Activated naive CD4-positive, alpha-beta T cell treated with anti-CD3 and anti-CD28 coated beads, Interleukin-2, amount 50 U/mL, for 16 hours (primary cell): ENCODE measurements at regions not wholly inside any gene's neighbourhood (a gene's known extent, or its start where the extent isn't known, plus 50 kb on each side); places are given as distances from the start of the nearest gene placed in this dataset.

ENCODE experiments used
- DNase-seq: peaks from one replicate; pipeline ENCODE4 v3.0.0-alpha.2; 2020

DNA sequence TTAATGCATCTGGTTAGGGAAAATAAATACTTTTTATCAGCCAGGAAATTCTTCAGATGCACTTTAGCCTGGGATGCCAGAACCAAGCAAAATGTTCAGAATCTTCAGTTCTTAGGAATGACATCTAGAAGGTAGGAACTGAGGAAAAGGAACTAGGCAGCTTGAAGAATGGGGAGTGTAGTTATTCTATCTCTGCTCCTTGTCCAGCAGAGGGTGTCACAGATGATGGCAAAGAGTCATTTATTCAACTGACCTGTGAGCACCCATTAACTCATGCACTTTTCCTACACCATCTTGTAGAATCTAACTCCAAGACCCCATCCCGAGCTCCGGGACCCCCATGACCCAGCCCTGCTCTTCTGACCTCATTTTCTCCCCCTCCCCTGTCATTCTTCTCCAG is 122.1 kb upstream of the ISX start:
- DNase-seq = no peak

DNA sequence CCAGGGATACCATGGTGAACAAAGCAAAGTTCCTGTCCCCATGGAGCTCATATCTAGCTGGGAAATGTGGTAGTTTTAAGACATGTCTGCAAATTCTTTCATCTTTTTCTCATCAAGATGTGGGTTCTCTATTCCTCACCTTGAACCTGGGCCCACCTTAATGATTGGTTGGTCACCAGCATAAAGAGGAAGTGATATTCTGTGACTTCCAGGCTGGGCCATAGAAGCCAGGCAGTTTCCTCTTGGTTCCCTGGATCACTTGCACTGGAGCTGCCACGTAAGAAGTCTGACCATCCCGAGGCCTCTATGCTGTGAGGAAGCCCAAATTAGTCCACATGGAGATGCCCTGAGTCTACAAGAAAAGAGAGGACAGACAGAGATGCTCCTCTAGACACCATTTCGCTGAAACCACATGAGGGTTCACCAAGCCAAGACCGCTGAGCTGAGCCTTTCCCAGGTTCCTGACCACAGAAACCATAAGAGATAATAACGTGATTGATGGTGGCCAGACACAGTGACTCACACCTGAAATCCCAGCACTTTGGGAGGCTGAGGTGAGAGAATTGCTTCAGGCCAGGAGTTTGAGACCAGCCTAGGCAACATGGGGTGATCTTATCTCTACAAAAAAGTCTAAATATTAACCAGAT is 119.5 kb upstream of the ISX start:
- no peak for DNase-seq

- no peak for DNase-seq
These were observed 115.5 kb upstream of the ISX start for GRCh38 chr22:34950489-34950888.

DNA sequence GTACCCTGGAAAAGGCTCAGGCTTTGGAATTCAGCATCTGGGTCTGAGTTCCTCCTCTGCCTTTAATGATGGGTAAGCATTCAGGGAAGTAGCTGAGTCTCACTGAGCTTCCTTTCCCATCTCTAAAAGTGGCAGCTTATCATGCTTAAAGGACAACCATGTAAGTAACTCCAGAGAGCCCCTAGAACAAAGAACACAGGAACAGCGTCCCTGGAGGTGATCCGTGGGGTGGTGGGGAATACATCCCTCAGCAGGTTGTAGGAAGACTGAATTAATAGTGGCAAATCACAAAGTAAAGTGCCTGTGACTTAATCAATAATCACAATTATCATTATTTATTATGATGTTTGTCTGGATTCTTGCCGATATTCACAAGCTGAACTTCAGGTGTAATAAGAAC is 114.7 kb upstream of the ISX start:
- DNase-seq = no peak

GRCh38 chr22:34960005-34960404 is 106.0 kb upstream of the ISX start:
- DNase-seq = no peak

DNA sequence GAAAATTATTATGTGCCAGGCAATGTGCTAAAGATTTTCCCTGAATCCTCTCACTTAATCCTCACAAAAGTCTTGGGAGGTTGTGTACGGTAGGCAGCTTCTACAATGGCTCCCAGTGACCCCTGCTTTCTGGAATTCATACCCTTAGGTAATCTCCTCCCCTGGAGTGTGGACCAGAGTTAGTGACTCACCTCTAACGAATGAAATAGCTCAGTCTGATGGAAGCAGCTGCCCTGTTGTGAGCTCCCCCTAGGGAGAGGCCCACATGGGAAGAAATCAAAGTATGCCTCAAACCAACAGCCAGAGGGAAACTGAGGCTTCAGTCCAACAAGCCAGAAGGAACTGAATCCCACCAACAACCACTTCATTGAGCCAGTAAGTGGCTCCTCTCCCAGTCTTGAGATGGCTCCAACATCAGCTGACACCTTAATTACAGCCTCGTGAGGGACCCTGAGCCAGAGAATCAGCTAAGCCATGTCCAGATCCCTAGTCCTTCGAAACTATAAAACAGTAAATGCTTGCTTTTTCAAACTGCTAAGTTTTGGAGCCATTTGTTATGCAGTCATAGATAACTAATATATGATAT is 98.9 kb upstream of the ISX start:
- no peak for DNase-seq

DNA sequence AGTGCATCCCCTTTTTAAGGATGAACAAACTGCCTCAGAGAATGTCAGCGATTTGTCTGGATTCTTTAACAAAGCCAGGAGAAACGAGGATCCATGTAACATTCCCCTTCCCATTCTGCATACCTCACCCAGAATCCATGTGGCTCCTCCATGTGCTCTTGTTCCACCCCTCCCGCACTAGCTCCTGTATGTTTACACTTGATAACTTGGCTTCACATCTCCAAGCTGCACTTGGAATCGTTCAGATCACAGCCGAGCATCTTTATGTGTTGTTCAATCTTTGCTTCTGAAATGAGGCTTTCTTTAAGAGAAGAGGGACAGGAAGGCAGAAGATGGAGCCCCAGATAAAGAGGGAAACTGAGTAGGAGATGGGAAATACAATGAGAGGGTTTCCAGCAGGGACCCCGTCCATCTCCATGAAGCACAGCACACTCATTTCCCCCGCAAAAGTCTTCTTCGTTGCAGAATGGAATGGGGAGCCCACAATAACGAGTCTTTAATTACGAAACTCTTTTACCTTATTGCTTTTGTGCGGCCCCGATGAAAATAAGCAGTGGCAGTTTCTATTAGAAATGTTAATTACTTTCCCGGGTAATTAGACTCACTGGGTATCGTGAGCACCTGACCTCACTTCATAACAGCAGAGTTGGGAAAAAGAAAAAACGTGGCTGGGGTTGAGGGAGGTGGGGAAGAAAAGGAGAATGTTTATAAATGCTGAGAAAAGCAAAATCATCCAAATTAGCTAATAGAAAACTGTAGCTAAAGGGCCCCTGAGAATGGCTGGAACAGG is 96.8 kb upstream of the ISX start:
- no peak for DNase-seq

DNA sequence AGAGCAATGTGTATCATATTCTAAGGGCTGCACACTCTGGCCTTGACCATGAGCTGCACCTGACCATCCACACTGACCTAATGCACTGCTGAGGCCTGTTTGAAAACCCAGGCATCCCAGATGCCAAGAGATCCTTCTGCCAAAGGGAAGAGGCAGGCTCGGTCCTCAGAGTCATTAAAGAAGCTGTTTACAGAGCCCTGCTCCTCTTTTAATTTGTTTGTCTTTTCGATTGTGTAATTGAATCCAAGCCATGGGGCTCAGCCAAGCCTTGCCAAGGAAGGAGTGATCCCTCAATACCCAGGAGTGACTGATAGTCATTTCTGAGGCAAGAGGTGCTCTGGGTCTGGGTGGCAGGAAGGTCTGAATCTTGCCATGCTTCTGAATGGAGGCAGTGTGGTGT is 94.5 kb upstream of the ISX start:
- no peak for DNase-seq

GRCh38 chr22:34972191-34972897 is 93.6 kb upstream of the ISX start:
- DNase-seq = no peak

- no peak for DNase-seq
These were observed 92.9 kb upstream of the ISX start for GRCh38 chr22:34973016-34973415.

- DNase-seq = no peak
These were observed 92.0 kb upstream of the ISX start for GRCh38 chr22:34973926-34974325.

DNA sequence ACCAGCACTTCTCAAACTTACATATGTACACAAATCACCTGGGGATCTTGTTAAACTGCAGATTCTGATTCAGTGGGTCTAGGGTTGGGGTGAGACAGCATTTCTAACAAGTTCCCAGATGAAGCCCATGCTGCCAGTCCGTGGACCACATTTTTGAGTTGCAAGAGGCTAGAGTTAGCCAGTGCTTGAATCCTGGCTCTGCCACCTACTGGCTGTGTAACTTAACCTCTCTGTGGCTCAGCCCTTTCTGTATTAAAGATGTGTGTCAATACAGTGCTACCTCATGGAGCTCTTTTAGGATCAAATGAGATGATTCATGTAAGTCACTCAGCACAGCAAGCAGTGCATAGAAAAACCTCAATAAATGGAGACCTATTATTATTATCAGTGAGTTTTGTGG is 90.2 kb upstream of the ISX start:
- no peak for DNase-seq

DNA sequence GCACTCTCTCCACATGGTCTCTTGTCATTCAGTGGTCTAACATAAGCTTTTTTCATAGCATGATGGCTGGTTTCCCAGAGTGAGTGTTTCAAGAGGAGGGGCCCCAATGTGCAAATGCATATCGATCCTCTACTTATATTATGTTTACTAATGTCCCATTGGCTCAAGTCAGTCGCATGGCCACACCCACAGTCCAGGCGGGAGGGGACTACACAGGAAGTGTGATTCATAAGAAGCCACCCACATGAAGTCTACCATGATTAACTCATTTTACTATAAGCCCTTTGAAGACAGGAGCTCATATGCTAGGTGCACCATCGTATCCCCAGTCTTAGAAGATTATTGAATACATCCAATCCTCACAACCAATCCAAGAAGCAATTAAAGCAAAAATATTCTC is 89.5 kb upstream of the ISX start:
- no peak for DNase-seq

- DNase-seq = no peak
These were observed 89.1 kb upstream of the ISX start for GRCh38 chr22:34976886-34977285.

DNA sequence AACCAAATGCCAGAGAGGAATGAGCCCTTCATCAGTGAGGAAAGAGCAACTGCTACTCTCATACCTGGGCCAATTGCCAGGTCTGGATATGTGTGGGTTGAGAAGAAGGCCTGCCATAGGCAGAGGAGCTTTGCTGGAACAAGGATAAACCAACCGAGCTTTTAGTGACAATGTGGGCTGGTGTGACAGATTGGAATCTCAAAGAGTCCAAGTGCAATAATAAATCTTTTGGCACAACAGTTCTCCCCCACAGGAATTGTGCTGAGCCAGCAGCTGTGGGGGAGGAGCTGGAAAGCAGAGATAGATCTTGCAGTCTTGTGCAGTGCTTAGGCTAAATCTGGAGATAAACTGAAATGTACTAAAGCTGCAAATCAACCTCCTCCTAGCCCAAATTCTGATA is 79.4 kb upstream of the ISX start:
- DNase-seq = no peak

- no peak for DNase-seq
These were observed 73.3 kb upstream of the ISX start for GRCh38 chr22:34992672-34993071.

- no peak for DNase-seq
These were observed 72.4 kb upstream of the ISX start for GRCh38 chr22:34993548-34993947.

GRCh38 chr22:34997633-34998299 is 68.2 kb upstream of the ISX start:
- DNase-seq = no peak

DNA sequence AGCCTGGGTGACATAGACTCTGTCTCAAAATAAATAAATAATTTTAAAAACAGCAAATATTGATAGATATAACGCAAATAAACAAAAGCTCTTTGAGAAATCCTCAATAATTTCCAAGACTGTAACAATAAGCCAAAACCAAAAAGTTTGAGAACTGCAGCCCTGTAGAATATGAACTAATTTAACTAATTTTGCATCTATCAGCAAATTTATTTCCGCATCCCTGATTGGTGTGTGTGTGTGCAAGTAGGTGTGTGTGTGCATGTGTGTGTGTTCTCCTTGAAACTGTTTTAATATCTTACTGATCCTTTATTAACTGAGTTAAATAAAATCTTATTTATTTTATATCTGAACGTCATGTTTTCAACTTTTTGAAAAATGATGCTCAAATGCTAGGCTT is 67.0 kb upstream of the ISX start:
- DNase-seq = no peak

GRCh38 chr22:35008213-35008612 is 57.7 kb upstream of the ISX start:
- DNase-seq = no peak

GRCh38 chr22:35010543-35010942 is 55.4 kb upstream of the ISX start:
- no peak for DNase-seq

GRCh38 chr22:35014812-35015211 is 51.1 kb upstream of the ISX start:
- no peak for DNase-seq
